ENCODE measurements at regions not wholly inside any gene's neighbourhood (a gene's known extent, or its start where the extent isn't known, plus 50 kb on each side); places are given as distances from the start of the nearest gene placed in this dataset.

DNA sequence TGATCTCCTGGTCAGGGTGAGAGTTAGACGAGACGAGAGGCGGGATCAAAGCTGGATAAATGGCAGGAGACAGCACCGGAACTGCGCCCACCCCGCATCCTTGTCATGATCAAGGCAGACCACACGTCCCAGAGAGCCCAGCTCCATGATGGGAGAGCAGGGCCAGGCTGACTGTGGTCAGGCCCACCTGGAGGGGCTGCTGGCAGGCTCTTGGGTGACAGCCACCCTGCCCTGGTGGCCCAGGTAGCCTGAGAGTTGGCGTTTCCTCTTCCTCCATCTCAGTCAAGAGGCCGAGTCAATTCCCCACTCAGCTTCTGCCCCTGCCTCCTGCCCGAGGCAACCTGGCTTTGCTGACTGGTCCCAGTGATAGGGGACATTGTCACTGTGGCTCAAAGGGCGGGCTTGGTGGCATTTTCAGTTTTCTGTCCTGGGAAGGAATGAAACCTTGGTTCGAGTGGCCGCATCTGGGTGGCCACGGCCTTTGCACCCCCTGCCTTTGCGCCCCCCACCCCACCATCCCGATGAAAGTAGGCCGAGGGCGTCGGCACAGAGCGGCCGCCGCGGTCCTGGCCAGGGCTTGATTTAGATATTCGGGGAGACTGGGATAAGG is 60.8 kb upstream of the PPARA start:
- H3K4me1 ChIP-seq (ENCODE audit: control insufficient read depth in 3 of 3, insufficient read depth in 3 of 3, low read length in 3 of 3): peaks cover 98 to 100% (median 100%) of the 10 kb centered on the region in 3 donors
- H3K27me3 ChIP-seq (ENCODE audit: control insufficient read depth in 3 of 3, insufficient read depth in 3 of 3, low read length in 3 of 3): no peaks in the 10 kb centered on the region
- no peaks in the 10 kb centered on the region for H3K9me3 ChIP-seq (ENCODE audit: control insufficient read depth in 3 of 3, low read length in 3 of 3)
- peak overlapping the region; percentile 96 for H3K27ac ChIP-seq (ENCODE audit: low read depth, low read length)
- H3K36me3 ChIP-seq (ENCODE audit: control insufficient read depth in 3 of 3, insufficient read depth in 3 of 3, low read length in 3 of 3): peaks cover 19 to 37% (median 30%) of the 10 kb centered on the region in 3 donors
- peak overlapping the region; percentile 51 to 67 (median 62) for H3K4me3 ChIP-seq (ENCODE audit: low read length in 3 of 3)
- peak overlapping the region; percentile 79 to 88 (median 80) for H3K9ac ChIP-seq (ENCODE audit: low read depth in 1 of 3, low read length in 3 of 3)

- no peaks in the 10 kb centered on the region for H3K27me3 ChIP-seq (ENCODE audit: control insufficient read depth in 3 of 3, insufficient read depth in 3 of 3, low read length in 3 of 3)
- peak overlapping the region; percentile 23 to 67 (median 62) for H3K4me3 ChIP-seq (ENCODE audit: low read length in 3 of 3)
- H3K36me3 ChIP-seq (ENCODE audit: control insufficient read depth in 3 of 3, insufficient read depth in 3 of 3, low read length in 3 of 3): peaks cover 19 to 34% (median 28%) of the 10 kb centered on the region in 3 donors
- H3K9ac ChIP-seq (ENCODE audit: low read depth in 1 of 3, low read length in 3 of 3): peak overlapping the region; percentile 79 to 88 (median 80)
- H3K27ac ChIP-seq (ENCODE audit: low read depth, low read length): peak overlapping the region; percentile 96
- H3K4me1 ChIP-seq (ENCODE audit: control insufficient read depth in 3 of 3, insufficient read depth in 3 of 3, low read length in 3 of 3): peaks cover 99 to 100% (median 100%) of the 10 kb centered on the region in 3 donors
- H3K9me3 ChIP-seq (ENCODE audit: control insufficient read depth in 3 of 3, low read length in 3 of 3): no peaks in the 10 kb centered on the region
Measured at GRCh38 chr22:46090036-46090591, 60.2 kb upstream of the PPARA start.

GRCh38 chr22:46090631-46091201 is 59.6 kb upstream of the PPARA start:
- peaks cover 96 to 98% (median 98%) of the 10 kb centered on the region in 3 donors for H3K4me1 ChIP-seq (ENCODE audit: control insufficient read depth in 3 of 3, insufficient read depth in 3 of 3, low read length in 3 of 3)
- H3K9me3 ChIP-seq (ENCODE audit: control insufficient read depth in 3 of 3, low read length in 3 of 3): no peaks in the 10 kb centered on the region
- no peaks in the 10 kb centered on the region for H3K27me3 ChIP-seq (ENCODE audit: control insufficient read depth in 3 of 3, insufficient read depth in 3 of 3, low read length in 3 of 3)
- H3K36me3 ChIP-seq (ENCODE audit: control insufficient read depth in 3 of 3, insufficient read depth in 3 of 3, low read length in 3 of 3): peaks cover 19 to 34% (median 28%) of the 10 kb centered on the region in 3 donors
- peak overlapping the region in 2 of 3 donors; percentile 24 to 61 for H3K4me3 ChIP-seq (ENCODE audit: low read length in 3 of 3)
- peak overlapping the region; percentile 79 to 88 (median 80) for H3K9ac ChIP-seq (ENCODE audit: low read depth in 1 of 3, low read length in 3 of 3)
- H3K27ac ChIP-seq (ENCODE audit: low read depth, low read length): peak overlapping the region; percentile 96

GRCh38 chr22:46091277-46091977 is 58.9 kb upstream of the PPARA start:
- peak overlapping the region; percentile 96 for H3K27ac ChIP-seq (ENCODE audit: low read depth, low read length)
- no peaks in the 10 kb centered on the region for H3K27me3 ChIP-seq (ENCODE audit: control insufficient read depth in 3 of 3, insufficient read depth in 3 of 3, low read length in 3 of 3)
- H3K4me1 ChIP-seq (ENCODE audit: control insufficient read depth in 3 of 3, insufficient read depth in 3 of 3, low read length in 3 of 3): peaks cover 96 to 98% (median 98%) of the 10 kb centered on the region in 3 donors
- no peak overlapping the region for H3K4me3 ChIP-seq (ENCODE audit: low read length in 3 of 3)
- H3K36me3 ChIP-seq (ENCODE audit: control insufficient read depth in 3 of 3, insufficient read depth in 3 of 3, low read length in 3 of 3): peaks cover 17 to 30% (median 28%) of the 10 kb centered on the region in 3 donors
- peak overlapping the region; percentile 33 to 62 (median 38) for H3K9ac ChIP-seq (ENCODE audit: low read depth in 1 of 3, low read length in 3 of 3)
- no peaks in the 10 kb centered on the region for H3K9me3 ChIP-seq (ENCODE audit: control insufficient read depth in 3 of 3, low read length in 3 of 3)

- peaks cover 91 to 98% (median 97%) of the 10 kb centered on the region in 3 donors for H3K4me1 ChIP-seq (ENCODE audit: control insufficient read depth in 3 of 3, insufficient read depth in 3 of 3, low read length in 3 of 3)
- H3K27me3 ChIP-seq (ENCODE audit: control insufficient read depth in 3 of 3, insufficient read depth in 3 of 3, low read length in 3 of 3): no peaks in the 10 kb centered on the region
- H3K9ac ChIP-seq (ENCODE audit: low read depth in 1 of 3, low read length in 3 of 3): peak overlapping the region in 2 of 3 donors; percentile 33 to 62
- H3K9me3 ChIP-seq (ENCODE audit: control insufficient read depth in 3 of 3, low read length in 3 of 3): no peaks in the 10 kb centered on the region
- H3K4me3 ChIP-seq (ENCODE audit: low read length in 3 of 3): no peak overlapping the region
- peaks cover 15 to 29% (median 27%) of the 10 kb centered on the region in 3 donors for H3K36me3 ChIP-seq (ENCODE audit: control insufficient read depth in 3 of 3, insufficient read depth in 3 of 3, low read length in 3 of 3)
- H3K27ac ChIP-seq (ENCODE audit: low read depth, low read length): peak overlapping the region; percentile 96
Measured at GRCh38 chr22:46092011-46092410, 58.3 kb upstream of the PPARA start.

DNA sequence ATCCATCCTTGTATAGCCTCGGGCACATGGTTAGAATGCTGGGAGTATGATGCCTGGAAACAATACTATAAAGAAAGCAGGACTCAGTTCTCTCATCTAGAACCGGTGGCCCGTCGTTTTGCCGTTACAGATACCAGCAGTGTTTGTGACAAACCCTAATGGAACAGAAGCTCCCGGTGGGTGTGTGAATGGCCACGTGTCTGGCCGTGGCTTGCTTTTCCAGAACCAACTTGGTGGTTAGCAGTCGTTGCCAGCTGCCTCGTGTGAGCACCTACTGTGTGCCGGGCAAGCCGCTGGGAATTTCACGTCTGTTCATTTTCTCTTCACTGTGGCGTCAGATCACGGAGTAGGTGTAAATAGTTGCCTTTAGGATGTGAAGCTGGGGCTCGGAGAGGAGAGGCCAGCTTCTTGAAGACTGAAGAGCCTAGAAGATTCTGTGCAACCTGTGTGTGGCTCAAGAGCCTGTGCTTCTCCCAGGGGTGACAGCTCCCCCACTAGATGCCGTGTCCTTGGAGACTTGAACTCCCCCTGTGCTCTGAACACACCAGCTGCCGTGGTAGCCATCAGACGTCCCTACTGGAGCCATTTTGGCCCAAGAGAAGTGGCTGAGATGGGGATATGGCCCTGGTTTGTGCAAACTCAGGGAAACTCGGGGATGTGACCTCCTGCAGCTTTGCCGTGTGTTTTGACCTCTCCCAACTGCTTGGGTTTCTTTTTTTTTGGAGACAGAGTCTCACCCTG is 57.5 kb upstream of the PPARA start:
- Histone ChIP-seq H3K27ac (ENCODE audit: low read depth, low read length) (peak overlapping the region; percentile 96), H3K4me3 (ENCODE audit: low read length in 3 of 3) (peak overlapping the region in 1 of 3 donors; percentile 13), H3K9ac (ENCODE audit: low read depth in 1 of 3, low read length in 3 of 3) (peak overlapping the region in 2 of 3 donors; percentile 20 to 62), H3K27me3 (ENCODE audit: control insufficient read depth in 3 of 3, insufficient read depth in 3 of 3, low read length in 3 of 3) (no peaks in the 10 kb centered on the region), H3K9me3 (ENCODE audit: control insufficient read depth in 3 of 3, low read length in 3 of 3) (no peaks in the 10 kb centered on the region), H3K36me3 (ENCODE audit: control insufficient read depth in 3 of 3, insufficient read depth in 3 of 3, low read length in 3 of 3) (peaks cover 12 to 30% (median 27%) of the 10 kb centered on the region in 3 donors), H3K4me1 (ENCODE audit: control insufficient read depth in 3 of 3, insufficient read depth in 3 of 3, low read length in 3 of 3) (peaks cover 91 to 98% (median 97%) of the 10 kb centered on the region in 3 donors)

DNA sequence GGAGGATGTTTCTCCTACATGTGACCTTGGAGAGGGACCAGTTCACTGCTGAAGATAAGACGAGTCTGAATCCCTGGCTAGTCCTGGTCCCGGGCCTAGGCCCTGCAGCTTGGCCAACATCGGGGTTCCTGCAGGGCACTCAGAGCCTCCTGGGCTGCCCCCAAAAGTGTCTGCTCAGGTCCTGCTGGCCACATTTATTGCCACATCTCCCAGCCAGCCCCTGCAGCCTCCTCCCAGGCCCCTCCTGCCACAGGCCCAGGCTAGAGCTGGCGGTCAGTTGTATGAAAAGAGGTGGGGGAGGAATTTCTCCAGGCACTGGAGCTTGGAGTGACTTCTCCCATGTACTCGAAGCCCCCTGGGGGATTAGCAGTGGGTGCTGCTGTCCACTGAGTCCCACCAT is 56.5 kb upstream of the PPARA start:
- no peak overlapping the region for H3K4me3 ChIP-seq (ENCODE audit: low read length in 3 of 3)
- H3K27me3 ChIP-seq (ENCODE audit: control insufficient read depth in 3 of 3, insufficient read depth in 3 of 3, low read length in 3 of 3): no peaks in the 10 kb centered on the region
- H3K36me3 ChIP-seq (ENCODE audit: control insufficient read depth in 3 of 3, insufficient read depth in 3 of 3, low read length in 3 of 3): peaks cover 22 to 40% (median 37%) of the 10 kb centered on the region in 3 donors
- peaks cover 91 to 98% (median 97%) of the 10 kb centered on the region in 3 donors for H3K4me1 ChIP-seq (ENCODE audit: control insufficient read depth in 3 of 3, insufficient read depth in 3 of 3, low read length in 3 of 3)
- no peaks in the 10 kb centered on the region for H3K9me3 ChIP-seq (ENCODE audit: control insufficient read depth in 3 of 3, low read length in 3 of 3)
- peak overlapping the region in 2 of 3 donors; percentile 59 to 68 for H3K9ac ChIP-seq (ENCODE audit: low read depth in 1 of 3, low read length in 3 of 3)
- peak overlapping the region; percentile 96 for H3K27ac ChIP-seq (ENCODE audit: low read depth, low read length)

DNA sequence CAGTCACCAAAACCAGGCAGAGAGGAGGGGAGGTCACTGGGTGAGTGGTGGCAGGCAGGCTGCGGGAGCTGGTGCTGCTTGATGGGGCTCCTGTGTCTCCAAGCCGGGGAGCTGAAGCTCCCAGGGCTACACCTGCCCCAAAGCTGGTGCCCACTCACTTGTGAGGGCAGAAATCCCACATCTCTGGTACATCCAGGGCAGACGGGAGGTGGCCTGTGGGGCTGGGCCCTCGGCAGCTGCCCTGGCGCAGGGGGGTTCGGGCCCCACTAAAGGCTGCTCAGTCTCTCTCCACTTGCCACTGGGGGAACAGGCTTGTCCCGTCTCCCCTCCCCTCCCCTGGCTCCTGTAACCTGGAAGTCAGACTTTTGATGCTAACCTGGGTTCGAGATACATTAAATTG is 55.6 kb upstream of the PPARA start:
- H3K4me1 ChIP-seq (ENCODE audit: control insufficient read depth in 3 of 3, insufficient read depth in 3 of 3, low read length in 3 of 3): peaks cover 90 to 98% (median 96%) of the 10 kb centered on the region in 3 donors
- no peaks in the 10 kb centered on the region for H3K27me3 ChIP-seq (ENCODE audit: control insufficient read depth in 3 of 3, insufficient read depth in 3 of 3, low read length in 3 of 3)
- H3K9me3 ChIP-seq (ENCODE audit: control insufficient read depth in 3 of 3, low read length in 3 of 3): no peaks in the 10 kb centered on the region
- H3K36me3 ChIP-seq (ENCODE audit: control insufficient read depth in 3 of 3, insufficient read depth in 3 of 3, low read length in 3 of 3): peaks cover 29 to 47% (median 42%) of the 10 kb centered on the region in 3 donors
- H3K27ac ChIP-seq (ENCODE audit: low read depth, low read length): peak overlapping the region; percentile 96
- H3K4me3 ChIP-seq (ENCODE audit: low read length in 3 of 3): peak overlapping the region in 1 of 3 donors; percentile 22
- peak overlapping the region in 2 of 3 donors; percentile 36 to 68 for H3K9ac ChIP-seq (ENCODE audit: low read depth in 1 of 3, low read length in 3 of 3)

- H3K27me3 ChIP-seq (ENCODE audit: control insufficient read depth in 3 of 3, insufficient read depth in 3 of 3, low read length in 3 of 3): no peaks in the 10 kb centered on the region
- peaks cover 89 to 95% (median 95%) of the 10 kb centered on the region in 3 donors for H3K4me1 ChIP-seq (ENCODE audit: control insufficient read depth in 3 of 3, insufficient read depth in 3 of 3, low read length in 3 of 3)
- H3K36me3 ChIP-seq (ENCODE audit: control insufficient read depth in 3 of 3, insufficient read depth in 3 of 3, low read length in 3 of 3): peaks cover 40 to 52% (median 50%) of the 10 kb centered on the region in 3 donors
- H3K9me3 ChIP-seq (ENCODE audit: control insufficient read depth in 3 of 3, low read length in 3 of 3): no peaks in the 10 kb centered on the region
- H3K9ac ChIP-seq (ENCODE audit: low read depth in 1 of 3, low read length in 3 of 3): peak overlapping the region in 1 of 3 donors; percentile 8
- no peak overlapping the region for H3K4me3 ChIP-seq (ENCODE audit: low read length in 3 of 3)
- H3K27ac ChIP-seq (ENCODE audit: low read depth, low read length): no peak overlapping the region
Measured at GRCh38 chr22:46096051-46096450, 54.3 kb upstream of the PPARA start.

Data from skeletal muscle tissue (tissue), 3 donors.